HFFc6 (cell line): ENCODE measurements at regions not wholly inside any gene's neighbourhood (a gene's known extent, or its start where the extent isn't known, plus 50 kb on each side); places are given as distances from the start of the nearest gene placed in this dataset.

Experiments used
- DNase-seq: peaks from one replicate; pipeline ENCODE4 v3.0.0-alpha.2; 2018
- H3K27ac Mint-ChIP-seq: 2 replicates; pipeline ENCODE4 v1.8.0; 2020; ENCODE audit warnings: mild to moderate bottlenecking, mixed read lengths
- H3K27me3 Mint-ChIP-seq: 2 replicates; pipeline ENCODE4 v1.8.0; 2021; ENCODE audit warnings: mild to moderate bottlenecking, moderate library complexity, mixed read lengths; ENCODE audit not compliant: insufficient read depth
- H3K36me3 Mint-ChIP-seq: 2 replicates; pipeline ENCODE4 v1.8.0; 2021; ENCODE audit warnings: low read depth, mixed read lengths
- H3K4me1 Mint-ChIP-seq: 2 replicates; pipeline ENCODE4 v1.8.0; 2020; ENCODE audit warnings: low read depth, mixed read lengths
- H3K4me3 Mint-ChIP-seq: 2 replicates; pipeline ENCODE4 v1.8.0; 2020; ENCODE audit warnings: mild to moderate bottlenecking, moderate library complexity, mixed read lengths
- H3K9me3 Mint-ChIP-seq: 2 replicates; pipeline ENCODE4 v1.8.0; 2020; ENCODE audit warnings: mild to moderate bottlenecking, mixed read lengths
- TF ChIP-seq, protein P1 (sequence below): fragments of 200-600 bp; sonication (generic); IDR thresholded peaks from 2 replicates; pipeline ENCODE4 v1.5.0; 2021; ENCODE audit warnings: antibody characterized with exemption, mild to moderate bottlenecking

DNA sequence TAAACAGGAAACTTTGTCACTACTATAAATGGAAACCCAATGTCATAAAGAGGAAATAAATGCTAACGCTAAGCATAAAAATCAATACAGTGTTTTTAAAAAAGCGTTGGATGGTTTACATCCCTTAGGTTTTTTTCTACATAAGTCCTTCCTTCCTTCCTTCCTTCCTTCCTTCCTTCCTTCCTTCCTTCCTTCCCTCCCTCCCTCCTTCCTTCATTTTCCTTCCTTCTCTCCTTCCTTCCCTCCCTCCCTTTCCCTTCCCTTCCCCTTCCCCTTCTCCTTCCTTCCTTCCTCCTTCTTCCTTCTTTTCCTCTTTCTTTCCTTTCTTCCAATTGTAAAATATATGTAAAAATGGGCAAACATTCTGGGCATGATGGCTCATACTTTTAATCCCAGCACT lies 108.3 kb downstream of the HAPSTR1 start:
- peaks cover 21% of the 10 kb centered on the region for H3K27me3 Mint-ChIP-seq

DNA sequence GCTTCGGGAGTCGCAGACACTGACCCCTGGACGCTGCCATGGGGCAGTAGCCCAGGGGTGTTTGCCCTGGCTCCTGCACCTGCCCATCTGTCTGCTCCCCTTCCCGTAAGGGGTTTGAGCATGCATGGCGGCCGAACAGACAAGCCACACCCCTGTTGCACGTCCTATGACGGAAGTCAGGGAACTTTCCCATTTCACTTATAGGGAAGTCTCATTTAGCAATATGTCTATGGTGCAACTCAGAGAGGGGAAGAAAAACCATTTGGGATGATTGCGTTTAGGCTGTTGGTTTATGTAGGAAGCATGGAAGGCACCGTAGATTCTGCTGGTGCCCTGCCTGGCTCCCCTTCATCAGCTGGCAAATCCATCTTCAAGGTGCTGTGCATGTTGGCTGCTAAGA lies 112.5 kb downstream of the HAPSTR1 start:
- Mint-ChIP-seq H3K4me1 (no peaks in the 10 kb centered on the region), H3K27ac (no peak overlapping the region), H3K36me3 (no peaks in the 10 kb centered on the region), H3K9me3 (no peaks in the 10 kb centered on the region), H3K4me3 (no peak overlapping the region), H3K27me3 (peaks cover 15% of the 10 kb centered on the region)
- DNase-seq = no peak
- TF ChIP-seq, protein P1, sequence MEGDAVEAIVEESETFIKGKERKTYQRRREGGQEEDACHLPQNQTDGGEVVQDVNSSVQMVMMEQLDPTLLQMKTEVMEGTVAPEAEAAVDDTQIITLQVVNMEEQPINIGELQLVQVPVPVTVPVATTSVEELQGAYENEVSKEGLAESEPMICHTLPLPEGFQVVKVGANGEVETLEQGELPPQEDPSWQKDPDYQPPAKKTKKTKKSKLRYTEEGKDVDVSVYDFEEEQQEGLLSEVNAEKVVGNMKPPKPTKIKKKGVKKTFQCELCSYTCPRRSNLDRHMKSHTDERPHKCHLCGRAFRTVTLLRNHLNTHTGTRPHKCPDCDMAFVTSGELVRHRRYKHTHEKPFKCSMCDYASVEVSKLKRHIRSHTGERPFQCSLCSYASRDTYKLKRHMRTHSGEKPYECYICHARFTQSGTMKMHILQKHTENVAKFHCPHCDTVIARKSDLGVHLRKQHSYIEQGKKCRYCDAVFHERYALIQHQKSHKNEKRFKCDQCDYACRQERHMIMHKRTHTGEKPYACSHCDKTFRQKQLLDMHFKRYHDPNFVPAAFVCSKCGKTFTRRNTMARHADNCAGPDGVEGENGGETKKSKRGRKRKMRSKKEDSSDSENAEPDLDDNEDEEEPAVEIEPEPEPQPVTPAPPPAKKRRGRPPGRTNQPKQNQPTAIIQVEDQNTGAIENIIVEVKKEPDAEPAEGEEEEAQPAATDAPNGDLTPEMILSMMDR = no peak

More for the DNA sequence above, 108.3 kb downstream of the HAPSTR1 start:
- Mint-ChIP-seq H3K4me1 (no peaks in the 10 kb centered on the region), H3K27ac (no peak overlapping the region), H3K4me3 (no peak overlapping the region), H3K9me3 (no peaks in the 10 kb centered on the region), H3K36me3 (no peaks in the 10 kb centered on the region)
- no peak for DNase-seq
- TF ChIP-seq, protein P1 = no peak

DNA sequence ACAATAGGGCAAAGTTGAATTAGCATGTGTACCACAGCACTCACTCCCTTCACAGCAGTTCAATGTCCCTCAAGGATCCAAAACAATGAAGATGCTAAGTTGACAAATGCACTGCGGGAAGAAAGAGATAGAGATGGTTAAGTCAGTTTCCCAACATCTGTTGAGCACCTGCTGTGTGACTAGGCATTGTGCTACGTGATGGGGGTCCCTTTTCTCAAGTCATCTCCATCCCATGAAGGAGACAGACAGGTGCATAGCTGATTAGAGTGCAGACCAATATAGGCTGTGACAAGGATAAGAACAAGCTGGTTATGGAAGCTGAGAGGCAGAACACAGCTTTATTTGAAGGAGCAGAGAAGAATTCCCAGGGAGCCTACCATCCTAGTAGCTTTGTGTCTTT lies 114.2 kb downstream of the HAPSTR1 start:
- H3K27ac Mint-ChIP-seq = no peak overlapping the region

DNA sequence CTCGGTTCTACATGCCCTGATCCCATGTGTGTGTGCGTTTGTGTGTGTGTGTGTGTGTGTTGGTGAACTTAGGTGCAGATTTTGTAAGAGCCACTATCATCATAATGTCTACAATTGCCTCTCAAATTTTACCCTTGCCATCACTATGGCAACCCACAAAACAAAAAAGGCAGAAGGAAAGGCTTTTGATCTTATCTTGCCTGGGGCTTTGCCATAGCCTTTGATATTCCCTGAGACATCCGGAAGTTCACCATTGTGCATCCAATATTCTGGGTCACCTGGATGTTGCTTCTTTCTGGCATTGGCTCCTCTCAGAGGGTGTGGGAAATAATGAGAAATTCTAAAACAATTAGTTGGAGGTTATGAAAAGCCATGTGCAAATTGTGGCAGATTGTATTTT lies 114.7 kb downstream of the HAPSTR1 start:
- no peak overlapping the region for H3K27ac Mint-ChIP-seq
- H3K36me3 Mint-ChIP-seq = no peaks in the 10 kb centered on the region
- peaks cover 16% of the 10 kb centered on the region for H3K27me3 Mint-ChIP-seq
- no peak for DNase-seq
- no peak overlapping the region for H3K4me3 Mint-ChIP-seq
- no peaks in the 10 kb centered on the region for H3K9me3 Mint-ChIP-seq
- TF ChIP-seq, protein P1 = no peak
- H3K4me1 Mint-ChIP-seq = no peaks in the 10 kb centered on the region

More for the DNA sequence above, 114.2 kb downstream of the HAPSTR1 start:
- TF ChIP-seq, protein P1 = no peak
- DNase-seq = no peak
- no peaks in the 10 kb centered on the region for H3K4me1 Mint-ChIP-seq
- H3K36me3 Mint-ChIP-seq = no peaks in the 10 kb centered on the region
- no peak overlapping the region for H3K4me3 Mint-ChIP-seq
- no peaks in the 10 kb centered on the region for H3K9me3 Mint-ChIP-seq
- H3K27me3 Mint-ChIP-seq = peaks cover 13% of the 10 kb centered on the region

DNA sequence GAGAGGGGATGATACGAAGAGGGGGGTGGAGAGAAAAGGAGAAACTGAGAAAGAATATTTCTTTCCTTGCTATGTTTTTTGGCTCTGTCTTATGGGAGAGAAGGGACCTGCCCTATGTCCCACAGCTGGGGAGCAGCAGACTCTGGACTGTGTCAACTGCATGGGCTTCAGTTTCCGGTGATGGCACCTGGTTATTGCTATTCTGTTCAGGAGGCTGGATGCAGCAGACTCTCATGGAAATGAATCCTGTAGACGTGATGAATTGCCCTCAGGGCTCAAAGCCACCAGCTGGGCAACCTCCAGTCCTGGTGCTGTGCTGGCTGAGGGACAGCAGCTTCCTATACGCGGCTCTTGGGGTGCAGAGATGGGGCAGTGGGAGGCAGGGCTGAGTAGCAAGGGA lies 121.2 kb downstream of the HAPSTR1 start:
- DNase-seq = no peak
- no peak overlapping the region for H3K4me3 Mint-ChIP-seq
- peaks cover 14% of the 10 kb centered on the region for H3K27me3 Mint-ChIP-seq
- H3K27ac Mint-ChIP-seq = no peak overlapping the region
- no peaks in the 10 kb centered on the region for H3K4me1 Mint-ChIP-seq
- H3K9me3 Mint-ChIP-seq = no peaks in the 10 kb centered on the region
- no peaks in the 10 kb centered on the region for H3K36me3 Mint-ChIP-seq
- TF ChIP-seq, protein P1 = no peak

DNA sequence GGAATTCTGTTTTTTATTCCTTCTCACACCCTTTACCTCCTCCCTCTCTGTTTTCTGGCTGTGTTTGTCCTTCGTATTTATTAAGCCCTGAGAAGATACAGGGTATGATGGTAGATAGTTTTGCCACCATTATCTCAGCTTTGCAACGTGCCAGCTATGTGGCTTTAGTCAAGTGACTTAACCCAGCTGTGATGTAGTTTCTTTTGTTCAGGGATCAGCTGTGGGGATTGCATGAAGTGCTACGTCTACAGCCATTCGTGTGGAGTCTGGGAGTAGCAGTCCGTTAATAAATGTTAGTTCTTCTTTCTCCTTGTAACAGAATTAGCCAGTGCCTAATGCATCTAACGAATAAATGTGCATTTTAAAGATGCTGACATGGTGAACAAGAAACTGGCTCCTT lies 128.4 kb downstream of the HAPSTR1 start:
- Mint-ChIP-seq H3K9me3 (no peaks in the 10 kb centered on the region), H3K27ac (no peak overlapping the region), H3K4me1 (no peaks in the 10 kb centered on the region), H3K4me3 (no peak overlapping the region), H3K36me3 (no peaks in the 10 kb centered on the region), H3K27me3 (peaks cover 12% of the 10 kb centered on the region)
- TF ChIP-seq, protein P1 = no peak
- DNase-seq = no peak
